SK-N-SH treated with all-trans-retinoic acid at 6 μM for 48 hours (cell line): ENCODE measurements at regions not wholly inside any gene's neighbourhood (a gene's known extent, or its start where the extent isn't known, plus 50 kb on each side); places are given as distances from the start of the nearest gene placed in this dataset.

Experiments
- RARB ChIP-seq: fragments of 250-450 bp; sonication (Bioruptor Pico); IDR thresholded peaks from 2 replicates; pipeline ENCODE4 v1.8.0; 2021; ENCODE audit warnings: mild to moderate bottlenecking, moderate library complexity
- ZFP3 ChIP-seq: fragments of 250-450 bp; sonication (Bioruptor Pico); IDR thresholded peaks from 2 replicates; pipeline ENCODE4 v1.5.0; 2020; ENCODE audit warnings: mild to moderate bottlenecking, moderate library complexity
- ZFP30 ChIP-seq: fragments of 450-650 bp; formaldehyde crosslinking; IDR thresholded peaks from 2 replicates; pipeline ENCODE4 v1.5.0; 2022; ENCODE audit warnings: mild to moderate bottlenecking, moderate library complexity
- ZNF70 ChIP-seq: fragments of 450-650 bp; formaldehyde crosslinking; IDR thresholded peaks from 2 replicates; pipeline ENCODE4 v1.5.0; 2020; ENCODE audit warnings: mild to moderate bottlenecking, moderate library complexity
- ZNF8 ChIP-seq: fragments of 450-650 bp; formaldehyde crosslinking; IDR thresholded peaks from 2 replicates; pipeline ENCODE4 v1.5.0; 2020; ENCODE audit warnings: mild to moderate bottlenecking, moderate library complexity
- TF ChIP-seq, protein P1 (sequence below): fragments of 250-450 bp; sonication (Bioruptor Pico); IDR thresholded peaks from 2 replicates; pipeline ENCODE4 v1.8.0; 2020; ENCODE audit warnings: mild to moderate bottlenecking, moderate library complexity, borderline replicate concordance

DNA sequence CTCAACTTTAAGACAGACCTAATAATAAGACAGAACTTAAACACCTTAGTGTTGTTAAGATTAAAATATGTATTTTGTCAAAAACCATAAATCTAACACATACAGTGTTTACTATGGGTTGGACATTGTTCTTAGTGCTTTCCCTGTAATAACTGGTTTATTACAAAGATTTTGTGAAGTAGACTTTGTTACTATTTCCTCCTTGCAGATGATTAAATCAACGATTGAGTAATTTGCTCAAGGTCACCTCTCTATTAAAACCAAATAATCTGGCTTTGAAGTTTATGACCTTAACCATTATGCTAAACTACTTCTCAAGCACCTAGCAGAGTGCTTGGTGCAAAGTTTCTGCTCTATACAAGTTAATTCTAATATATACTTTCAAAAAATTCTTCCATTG lies 102.7 kb upstream of the FAM3C start:
- TF ChIP-seq ZFP3 (CRISPR knock-in tag) (no peak), RARB (CRISPR knock-in tag) (no peak), ZNF70 (CRISPR knock-in tag) (no peak), ZNF8 (CRISPR knock-in tag) (no peak), ZFP30 (no peak)
- TF ChIP-seq, protein P1, sequence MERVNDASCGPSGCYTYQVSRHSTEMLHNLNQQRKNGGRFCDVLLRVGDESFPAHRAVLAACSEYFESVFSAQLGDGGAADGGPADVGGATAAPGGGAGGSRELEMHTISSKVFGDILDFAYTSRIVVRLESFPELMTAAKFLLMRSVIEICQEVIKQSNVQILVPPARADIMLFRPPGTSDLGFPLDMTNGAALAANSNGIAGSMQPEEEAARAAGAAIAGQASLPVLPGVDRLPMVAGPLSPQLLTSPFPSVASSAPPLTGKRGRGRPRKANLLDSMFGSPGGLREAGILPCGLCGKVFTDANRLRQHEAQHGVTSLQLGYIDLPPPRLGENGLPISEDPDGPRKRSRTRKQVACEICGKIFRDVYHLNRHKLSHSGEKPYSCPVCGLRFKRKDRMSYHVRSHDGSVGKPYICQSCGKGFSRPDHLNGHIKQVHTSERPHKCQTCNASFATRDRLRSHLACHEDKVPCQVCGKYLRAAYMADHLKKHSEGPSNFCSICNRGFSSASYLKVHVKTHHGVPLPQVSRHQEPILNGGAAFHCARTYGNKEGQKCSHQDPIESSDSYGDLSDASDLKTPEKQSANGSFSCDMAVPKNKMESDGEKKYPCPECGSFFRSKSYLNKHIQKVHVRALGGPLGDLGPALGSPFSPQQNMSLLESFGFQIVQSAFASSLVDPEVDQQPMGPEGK: no peak
